ENCODE measurements at regions not wholly inside any gene's neighbourhood (a gene's known extent, or its start where the extent isn't known, plus 50 kb on each side); places are given as distances from the start of the nearest gene placed in this dataset.

DNA sequence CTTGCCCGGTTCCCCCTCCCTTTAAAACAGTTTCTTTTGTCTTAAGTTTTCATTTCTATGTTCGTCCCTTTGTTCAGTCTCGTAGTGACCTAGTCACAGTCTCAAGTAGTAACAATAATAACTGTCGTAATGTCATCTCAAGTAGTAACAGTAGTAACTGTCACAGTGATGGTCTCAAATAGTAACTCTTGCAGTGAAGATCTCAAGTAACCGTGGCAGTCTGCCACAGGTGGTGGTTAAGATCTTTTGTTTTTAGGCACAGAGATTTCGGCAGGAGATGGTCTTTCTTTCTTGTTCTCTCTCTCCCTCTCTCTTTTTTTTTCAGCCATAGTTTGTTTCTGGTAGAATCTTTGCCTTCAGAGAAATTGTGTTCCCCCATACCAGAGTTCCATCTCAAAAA lies 656.0 kb upstream of the SGO1 start:
- no peaks in the 10 kb centered on the region for H3K27me3 ChIP-seq (ENCODE audit: control insufficient read depth in 1 of 2, insufficient read depth in 2 of 2, low read length in 2 of 2)
- no peak for TF ChIP-seq CTCF (IDR thresholded peaks at IDR 0.05)
- no peak overlapping the region for H3K27ac Mint-ChIP-seq
- no peaks in the 10 kb centered on the region for H3K36me3 Mint-ChIP-seq (ENCODE audit: low read depth)
- POLR2A ChIA-PET, result no interaction called here
- ATAC-seq (ENCODE audit: poor library complexity) (no peak), DNase-seq (no peak)
- H3K27me3 Mint-ChIP-seq, result no peaks in the 10 kb centered on the region
- no peaks in the 10 kb centered on the region for H3K4me1 Mint-ChIP-seq (ENCODE audit: low read depth)
- no peaks in the 10 kb centered on the region for H3K4me1 ChIP-seq (ENCODE audit: insufficient read depth, low read length)
- H3K4me3 ChIP-seq (ENCODE audit: low read length), result no peak overlapping the region
- no peak overlapping the region for H3K4me3 Mint-ChIP-seq
- intact Hi-C loops (cut with DNase I, micrococcal nuclease), result no loop called here
- no peak overlapping the region for H3K27ac ChIP-seq (ENCODE audit: low read depth in 1 of 2, low read length in 2 of 2)
- no peaks in the 10 kb centered on the region for H3K9me3 ChIP-seq (ENCODE audit: control insufficient read depth in 1 of 2, insufficient read depth in 1 of 2, low read length in 2 of 2)
- CTCF ChIA-PET, result no interaction called here
- H3K9me3 Mint-ChIP-seq, result peaks cover 20% of the 10 kb centered on the region
- H3K36me3 ChIP-seq (ENCODE audit: insufficient read depth, low read length), result no peaks in the 10 kb centered on the region

- Mint-ChIP-seq H3K4me1 (ENCODE audit: low read depth) (no peaks in the 10 kb centered on the region), H3K9me3 (peaks cover 13% of the 10 kb centered on the region), H3K27ac (no peak overlapping the region), H3K36me3 (ENCODE audit: low read depth) (no peaks in the 10 kb centered on the region), H3K4me3 (no peak overlapping the region), H3K27me3 (no peaks in the 10 kb centered on the region)
- DNase-seq, result no peak
- ATAC-seq (ENCODE audit: poor library complexity), result no peak
- H3K4me1 ChIP-seq (ENCODE audit: insufficient read depth, low read length), result no peaks in the 10 kb centered on the region
- H3K27ac ChIP-seq (ENCODE audit: low read depth in 1 of 2, low read length in 2 of 2), result no peak overlapping the region
- no peaks in the 10 kb centered on the region for H3K27me3 ChIP-seq (ENCODE audit: control insufficient read depth in 1 of 2, insufficient read depth in 2 of 2, low read length in 2 of 2)
- no peak overlapping the region for H3K4me3 ChIP-seq (ENCODE audit: low read length)
- no peak for TF ChIP-seq CTCF (IDR thresholded peaks at IDR 0.05)
- ChIA-PET POLR2A (no interaction called here), CTCF (no interaction called here)
- H3K36me3 ChIP-seq (ENCODE audit: insufficient read depth, low read length), result no peaks in the 10 kb centered on the region
- no peaks in the 10 kb centered on the region for H3K9me3 ChIP-seq (ENCODE audit: control insufficient read depth in 1 of 2, insufficient read depth in 1 of 2, low read length in 2 of 2)
- intact Hi-C loops (cut with DNase I, micrococcal nuclease), result no loop called here
Measured at GRCh38 chr3:20837676-20838302, 651.8 kb upstream of the SGO1 start.

DNA sequence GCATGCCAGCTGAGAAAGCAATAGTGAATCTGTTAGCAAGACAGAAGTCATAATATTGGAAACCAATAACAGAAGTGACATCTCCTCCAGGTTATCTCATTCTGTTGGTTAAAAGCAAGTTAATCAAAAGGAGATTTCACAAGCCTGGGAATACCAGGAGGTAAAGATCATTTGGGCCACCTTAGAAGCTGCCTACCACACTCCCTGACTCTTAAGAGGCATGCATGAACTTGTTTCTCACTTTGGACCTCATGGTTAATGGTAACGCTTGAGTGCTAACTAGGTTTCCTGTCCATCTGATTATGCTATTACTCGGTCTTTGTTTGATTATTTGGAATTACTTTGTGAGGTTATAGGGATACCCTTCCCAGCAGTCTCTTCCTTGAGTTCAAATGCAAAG lies 650.8 kb upstream of the SGO1 start:
- H3K4me3 Mint-ChIP-seq, result no peak overlapping the region
- Histone ChIP-seq H3K27me3 (ENCODE audit: control insufficient read depth in 1 of 2, insufficient read depth in 2 of 2, low read length in 2 of 2) (no peaks in the 10 kb centered on the region), H3K4me3 (ENCODE audit: low read length) (no peak overlapping the region), H3K36me3 (ENCODE audit: insufficient read depth, low read length) (no peaks in the 10 kb centered on the region), H3K27ac (ENCODE audit: low read depth in 1 of 2, low read length in 2 of 2) (no peak overlapping the region), H3K4me1 (ENCODE audit: insufficient read depth, low read length) (no peaks in the 10 kb centered on the region), H3K9me3 (ENCODE audit: control insufficient read depth in 1 of 2, insufficient read depth in 1 of 2, low read length in 2 of 2) (no peaks in the 10 kb centered on the region)
- H3K4me1 Mint-ChIP-seq (ENCODE audit: low read depth), result no peaks in the 10 kb centered on the region
- no peak overlapping the region for H3K27ac Mint-ChIP-seq
- no peaks in the 10 kb centered on the region for H3K36me3 Mint-ChIP-seq (ENCODE audit: low read depth)
- intact Hi-C loops (cut with DNase I, micrococcal nuclease), result no loop called here
- ChIA-PET CTCF (no interaction called here), POLR2A (no interaction called here)
- ATAC-seq (ENCODE audit: poor library complexity) (no peak), DNase-seq (no peak)
- H3K27me3 Mint-ChIP-seq, result no peaks in the 10 kb centered on the region
- no peak for TF ChIP-seq CTCF (IDR thresholded peaks at IDR 0.05)
- H3K9me3 Mint-ChIP-seq, result peaks cover 8% of the 10 kb centered on the region
